IMR-90 (cell line): ENCODE measurements at regions not wholly inside any gene's neighbourhood (a gene's known extent, or its start where the extent isn't known, plus 50 kb on each side); places are given as distances from the start of the nearest gene placed in this dataset.

Experiments used
- ATAC-seq: fragments of 200-7000 bp; cut with Tn5 transposase; 2 replicates; pipeline ENCODE4 v1.9.1; 2020; ENCODE audit warnings: low read depth, mild to moderate bottlenecking, moderate library complexity
- BruUV-seq: library from RNA; stranded (reverse); fragments of 400-500 nt; replicated peaks from 2 replicates; lab custom pipeline; 2021; lab: Mats Ljungman, UMichigan
- CTCF ChIA-PET: fragments of 300-600 bp; formaldehyde crosslinking; extraction: SDS; loops from one replicate; lab custom pipeline; 2021; ENCODE audit warnings: antibody characterized with exemption; lab: Yijun Ruan, JAX
- POLR2A ChIA-PET: fragments of 300-600 bp; sonication (Branson Sonifier 250); formaldehyde crosslinking; loops from one replicate; lab custom pipeline; 2022; ENCODE audit warnings: antibody characterized with exemption; ENCODE audit not compliant: unreplicated experiment; lab: Charles Lee
- DNase-seq: peaks from one replicate; pipeline ENCODE4 v3.0.0; 2013
- H2AFZ ChIP-seq: replicated peaks from 2 replicates; pipeline ENCODE3; 2013; ENCODE audit warnings: low read length, mild to moderate bottlenecking; ENCODE audit not compliant: poor library complexity
- H2AK5ac ChIP-seq: 2 replicates; pipeline ENCODE4 v1.6.1; 2013; ENCODE audit warnings: low read depth, low read length, inconsistent platforms
- H2AK9ac ChIP-seq: replicated peaks from 2 replicates; pipeline ENCODE3; 2013; ENCODE audit warnings: mild to moderate bottlenecking, low read depth, low read length, moderate library complexity; ENCODE audit not compliant: poor library complexity
- H2BK120ac ChIP-seq: 2 replicates; pipeline ENCODE4 v1.6.1; 2013; ENCODE audit warnings: low read depth, low read length, inconsistent platforms
- H2BK15ac ChIP-seq: 3 replicates; pipeline ENCODE4 v1.6.1; 2013; ENCODE audit warnings: low read depth, low read length, inconsistent platforms
- H2BK20ac ChIP-seq: 2 replicates; pipeline ENCODE4 v1.6.1; 2013; ENCODE audit warnings: low read depth, mild to moderate bottlenecking, inconsistent platforms, low read length, moderate library complexity
- H2BK5ac ChIP-seq: 2 replicates; pipeline ENCODE4 v1.6.1; 2013; ENCODE audit warnings: mild to moderate bottlenecking, low read depth, low read length, inconsistent platforms; ENCODE audit not compliant: poor library complexity, severe bottlenecking
- H3K14ac ChIP-seq: replicated peaks from 2 replicates; pipeline ENCODE4 v1.6.1; 2013; ENCODE audit warnings: low read depth, low read length, inconsistent platforms
- H3K18ac ChIP-seq: 2 replicates; pipeline ENCODE4 v1.6.1; 2013; ENCODE audit warnings: low read depth, low read length, control low read depth
- H3K23ac ChIP-seq: 2 replicates; pipeline ENCODE4 v1.6.1; 2013; ENCODE audit warnings: low read depth, low read length, inconsistent platforms
- H3K27ac ChIP-seq: 2 replicates; pipeline ENCODE4 v1.5.1; 2013; ENCODE audit warnings: mild to moderate bottlenecking, control low read depth, low read length; ENCODE audit not compliant: insufficient read depth
- H3K27me3 ChIP-seq: 2 replicates; pipeline ENCODE4 v1.6.1; 2013; ENCODE audit warnings: low read length; ENCODE audit not compliant: control insufficient read depth, insufficient read depth
- H3K36me3 ChIP-seq: 2 replicates; pipeline ENCODE4 v1.6.1; 2013; ENCODE audit warnings: low read length, mixed read lengths; ENCODE audit not compliant: control insufficient read depth, insufficient read depth
- H3K4ac ChIP-seq: 2 replicates; pipeline ENCODE4 v1.6.1; 2013; ENCODE audit warnings: low read depth, low read length, inconsistent platforms
- H3K4me1 ChIP-seq: 2 replicates; pipeline ENCODE4 v1.6.1; 2013; ENCODE audit warnings: low read length, mixed read lengths; ENCODE audit not compliant: control insufficient read depth, insufficient read depth
- H3K4me2 ChIP-seq: 2 replicates; pipeline ENCODE4 v1.6.1; 2013; ENCODE audit warnings: low read depth, mild to moderate bottlenecking, control low read depth, low read length, moderate library complexity
- H3K4me3 ChIP-seq: 2 replicates; pipeline ENCODE4 v1.5.1; 2013; ENCODE audit warnings: low read depth, mild to moderate bottlenecking, control low read depth, low read length, moderate library complexity; ENCODE audit not compliant: insufficient read depth
- H3K56ac ChIP-seq: 2 replicates; pipeline ENCODE4 v1.6.1; 2013; ENCODE audit warnings: low read length, inconsistent platforms; ENCODE audit not compliant: insufficient read depth; ENCODE audit errors: extremely low read depth
- H3K79me1 ChIP-seq, 2 experiments: 2 replicates each; pipeline ENCODE4 v1.6.1; 2013; ENCODE audit warnings: low read length in 2 of 2, inconsistent platforms in 1 of 2, low read depth in 1 of 2
- H3K9ac ChIP-seq: 2 replicates; pipeline ENCODE4 v1.6.1; 2013; ENCODE audit warnings: low read depth, low read length, control low read depth
- H3K9me1 ChIP-seq: 2 replicates; pipeline ENCODE4 v1.6.1; 2013; ENCODE audit warnings: low read length, inconsistent platforms; ENCODE audit not compliant: insufficient read depth
- H3K9me3 ChIP-seq: 2 replicates; pipeline ENCODE4 v1.6.1; 2013; ENCODE audit warnings: low read length; ENCODE audit not compliant: control insufficient read depth, insufficient read depth
- H4K20me1 ChIP-seq: 2 replicates; pipeline ENCODE4 v1.6.1; 2013; ENCODE audit warnings: low read length, inconsistent platforms; ENCODE audit not compliant: insufficient read depth
- H4K5ac ChIP-seq: 2 replicates; pipeline ENCODE4 v1.6.1; 2013; ENCODE audit warnings: mild to moderate bottlenecking, low read depth, low read length, control low read depth
- H4K8ac ChIP-seq, 2 experiments: 2 replicates each; pipeline ENCODE4 v1.6.1; 2013; ENCODE audit warnings: low read depth in 2 of 2, low read length in 2 of 2, control low read depth in 1 of 2, inconsistent platforms in 1 of 2
- H4K91ac ChIP-seq: 2 replicates; pipeline ENCODE4 v1.6.1; 2013; ENCODE audit warnings: low read depth, low read length, inconsistent platforms; ENCODE audit not compliant: insufficient read depth
- BHLHE40 ChIP-seq: fragments of 150-350 bp; IDR thresholded peaks from 2 replicates; pipeline ENCODE4 v1.6.1; 2016; ENCODE audit warnings: mild to moderate bottlenecking, low read depth, low read length
- CEBPB ChIP-seq: IDR thresholded peaks from 2 replicates; pipeline ENCODE4 v1.6.1; 2012; ENCODE audit warnings: low read depth, low read length, improper control_type of control experiment
- CHD1 ChIP-seq: IDR thresholded peaks from 2 replicates; pipeline ENCODE4 v1.6.1; 2012; ENCODE audit warnings: low read depth, low read length, improper control_type of control experiment
- MAZ ChIP-seq: IDR thresholded peaks from 2 replicates; pipeline ENCODE4 v1.6.1; 2012; ENCODE audit warnings: low read depth, mild to moderate bottlenecking, low read length, improper control_type of control experiment, moderate library complexity, borderline replicate concordance
- MXI1 ChIP-seq: IDR thresholded peaks from 2 replicates; pipeline ENCODE4 v1.6.1; 2012; ENCODE audit warnings: low read depth, mild to moderate bottlenecking, low read length, moderate library complexity, borderline replicate concordance
- NFE2L2 ChIP-seq: fragments of 150-350 bp; IDR thresholded peaks from 2 replicates; pipeline ENCODE4 v1.6.1; 2016; ENCODE audit warnings: low read depth, mild to moderate bottlenecking, low read length
- POLR2A ChIP-seq: IDR thresholded peaks from 2 replicates; pipeline ENCODE4 v1.6.1; 2012; ENCODE audit warnings: mild to moderate bottlenecking, low read depth, low read length
- RFX5 ChIP-seq: IDR thresholded peaks from 2 replicates; pipeline ENCODE4 v1.8.0; 2012; ENCODE audit warnings: low read depth, mild to moderate bottlenecking, low read length, moderate library complexity
- SMC3 ChIP-seq: fragments of 150-350 bp; IDR thresholded peaks from 2 replicates; pipeline ENCODE4 v1.6.1; 2016; ENCODE audit warnings: low read depth, mild to moderate bottlenecking, antibody characterized with exemption, low read length, moderate library complexity
- dilution Hi-C: fragments of 300-500 bp; cut with HindIII; formaldehyde crosslinking; loops from one replicate; pipeline ENCODE4 v1.14.3; 2018; ENCODE audit warnings: low sequenced_read_pairs; ENCODE audit not compliant: unreplicated experiment
- in situ Hi-C: fragments of 300-500 bp; cut with MboI; formaldehyde crosslinking; loops from 3 replicates; pipeline ENCODE4 v1.14.3; 2019; ENCODE audit warnings: low sequenced_read_pairs, inconsistent platforms, mixed read lengths
- intact Hi-C: fragments of 100-400 bp; cut with micrococcal nuclease; formaldehyde crosslinking; loops from 2 replicates; pipeline ENCODE4 v1.10.0; 2022

DNA sequence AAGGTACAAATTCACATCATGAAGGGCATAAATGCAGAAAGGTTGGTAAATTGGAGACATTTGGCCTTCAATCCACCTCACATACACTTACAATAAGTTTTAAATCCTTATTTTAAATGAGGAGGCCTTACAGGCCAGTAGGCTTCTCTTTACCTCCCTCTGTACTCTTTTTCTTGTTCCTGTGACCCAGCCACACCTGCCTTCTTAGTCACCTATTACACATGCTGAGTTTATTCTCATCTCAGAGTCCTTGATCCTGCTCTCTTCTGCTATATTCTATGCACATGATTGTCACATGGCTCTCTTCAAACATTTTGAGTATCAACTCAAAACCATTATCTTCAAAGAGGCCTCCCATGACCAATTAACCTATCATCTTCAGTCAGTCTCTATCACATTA, 491.5 kb downstream of the SATB2 start:
- Histone ChIP-seq H3K36me3 (no peaks in the 10 kb centered on the region), H3K4me3 (no peak overlapping the region), H3K9me1 (no peaks in the 10 kb centered on the region), H2BK15ac (no peak overlapping the region), H2AFZ (no peak overlapping the region), H3K9me3 (no peaks in the 10 kb centered on the region), H3K4me1 (no peaks in the 10 kb centered on the region), H3K14ac (no peak overlapping the region), H2BK120ac (no peak overlapping the region), H2AK9ac (no peak overlapping the region), H3K4me2 (no peak overlapping the region), H4K20me1 (no peaks in the 10 kb centered on the region), H2BK20ac (no peak overlapping the region), H3K27ac (no peak overlapping the region), H2AK5ac (no peak overlapping the region), H3K18ac (no peak overlapping the region), H3K79me1 (no peaks in the 10 kb centered on the region), H3K23ac (no peak overlapping the region), H3K56ac (no peak overlapping the region), H4K8ac (no peak overlapping the region), H3K27me3 (no peaks in the 10 kb centered on the region), H2BK5ac (no peak overlapping the region), H4K5ac (no peak overlapping the region), H3K4ac (no peak overlapping the region), H3K9ac (no peak overlapping the region), H4K91ac (no peak overlapping the region)
- POLR2A ChIA-PET, result no interaction called here
- intact Hi-C loops (no loop called here), in situ Hi-C loops (no loop called here), dilution Hi-C loops (no loop called here)
- no TSS peak for BruUV-seq
- CTCF ChIA-PET, result no interaction called here
- TF ChIP-seq BHLHE40, result no peak
- no peak for TF ChIP-seq NFE2L2
- TF ChIP-seq MAZ, result no peak
- TF ChIP-seq CEBPB, result no peak
- TF ChIP-seq SMC3, result no peak
- TF ChIP-seq RFX5, result no peak
- TF ChIP-seq MXI1, result no peak
- TF ChIP-seq POLR2A, result no peak
- no peak for TF ChIP-seq CHD1
- DNase-seq, result no peak
- no peak for ATAC-seq
